ENCODE measurements at regions not wholly inside any gene's neighbourhood (a gene's known extent, or its start where the extent isn't known, plus 50 kb on each side); places are given as distances from the start of the nearest gene placed in this dataset.

DNA sequence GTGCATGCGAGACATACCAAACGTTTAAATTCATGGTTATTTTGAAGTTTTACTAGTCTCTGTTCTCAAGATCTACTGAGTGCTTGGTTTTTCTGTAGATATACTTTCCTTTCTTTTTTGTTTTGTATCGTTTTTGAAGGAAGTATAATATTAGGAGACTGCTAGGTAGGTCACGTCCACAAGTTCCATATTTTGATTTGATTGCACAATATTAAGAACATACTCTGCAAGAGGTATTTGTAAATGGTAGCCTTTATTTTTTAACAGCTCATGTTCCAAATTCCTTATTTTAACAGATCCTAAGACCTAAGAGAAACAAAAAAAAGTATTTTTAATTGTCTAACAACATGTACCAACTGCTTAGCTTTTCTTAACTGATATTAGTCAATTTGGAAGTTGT, 156.7 kb downstream of the SERPINI1 start:
- H3K9me3 ChIP-seq (ENCODE audit: insufficient read depth, low read length), result no peaks in the 10 kb centered on the region
- no peak overlapping the region for H3K27ac ChIP-seq (ENCODE audit: low read length)
- no peaks in the 10 kb centered on the region for H3K27me3 ChIP-seq (ENCODE audit: low read depth, low read length)

DNA sequence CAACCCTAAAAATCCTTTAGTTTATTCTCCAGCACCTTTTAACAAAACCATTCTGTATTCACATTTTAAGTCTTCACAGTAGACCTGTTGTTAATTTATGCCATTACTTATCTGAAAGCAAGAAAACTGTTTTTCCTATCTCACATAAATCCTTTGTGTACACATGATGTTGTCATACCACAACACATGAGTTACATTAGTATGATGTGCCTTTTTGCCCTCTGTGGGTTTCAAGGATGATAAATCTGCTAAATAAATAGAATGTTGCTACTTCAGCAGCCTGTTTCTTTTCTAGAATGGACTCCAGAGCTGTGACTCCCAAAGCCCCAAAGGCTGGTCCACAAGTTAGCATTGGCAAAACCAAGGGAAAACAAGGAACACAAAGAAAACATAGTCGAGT, 151.6 kb downstream of the SERPINI1 start:
- H3K27me3 ChIP-seq (ENCODE audit: low read depth, low read length), result peaks cover 29% of the 10 kb centered on the region
- no peak overlapping the region for H3K4me3 ChIP-seq (ENCODE audit: low read length)
- H2AFZ ChIP-seq (ENCODE audit: low read depth, low read length), result no peak overlapping the region
- no peak overlapping the region for H3K9ac ChIP-seq (ENCODE audit: low read length)
- no peaks in the 10 kb centered on the region for H3K4me1 ChIP-seq (ENCODE audit: low read length)
- H3K9me3 ChIP-seq (ENCODE audit: insufficient read depth, low read length), result no peaks in the 10 kb centered on the region
- TF ChIP-seq EZH2phosphoT487 (IDR thresholded peaks at IDR 0.05; ENCODE audit: low read depth), result no peak
- TF ChIP-seq, protein P1, sequence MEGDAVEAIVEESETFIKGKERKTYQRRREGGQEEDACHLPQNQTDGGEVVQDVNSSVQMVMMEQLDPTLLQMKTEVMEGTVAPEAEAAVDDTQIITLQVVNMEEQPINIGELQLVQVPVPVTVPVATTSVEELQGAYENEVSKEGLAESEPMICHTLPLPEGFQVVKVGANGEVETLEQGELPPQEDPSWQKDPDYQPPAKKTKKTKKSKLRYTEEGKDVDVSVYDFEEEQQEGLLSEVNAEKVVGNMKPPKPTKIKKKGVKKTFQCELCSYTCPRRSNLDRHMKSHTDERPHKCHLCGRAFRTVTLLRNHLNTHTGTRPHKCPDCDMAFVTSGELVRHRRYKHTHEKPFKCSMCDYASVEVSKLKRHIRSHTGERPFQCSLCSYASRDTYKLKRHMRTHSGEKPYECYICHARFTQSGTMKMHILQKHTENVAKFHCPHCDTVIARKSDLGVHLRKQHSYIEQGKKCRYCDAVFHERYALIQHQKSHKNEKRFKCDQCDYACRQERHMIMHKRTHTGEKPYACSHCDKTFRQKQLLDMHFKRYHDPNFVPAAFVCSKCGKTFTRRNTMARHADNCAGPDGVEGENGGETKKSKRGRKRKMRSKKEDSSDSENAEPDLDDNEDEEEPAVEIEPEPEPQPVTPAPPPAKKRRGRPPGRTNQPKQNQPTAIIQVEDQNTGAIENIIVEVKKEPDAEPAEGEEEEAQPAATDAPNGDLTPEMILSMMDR (IDR thresholded peaks at IDR 0.05; ENCODE audit: low read depth, low read length), result no peak
- no peaks in the 10 kb centered on the region for H3K79me2 ChIP-seq (ENCODE audit: low read length)
- no peaks in the 10 kb centered on the region for H3K36me3 ChIP-seq (replicated peaks; ENCODE audit: low read depth, low read length)
- H3K27ac ChIP-seq (ENCODE audit: low read length), result no peak overlapping the region
- no peaks in the 10 kb centered on the region for H4K20me1 ChIP-seq (ENCODE audit: insufficient read depth, low read length)
- no peak overlapping the region for H3K4me2 ChIP-seq (ENCODE audit: low read length)

More for the DNA sequence above, 156.7 kb downstream of the SERPINI1 start:
- H3K79me2 ChIP-seq (ENCODE audit: low read length), result no peaks in the 10 kb centered on the region
- H3K9ac ChIP-seq (ENCODE audit: low read length), result no peak overlapping the region
- peak overlapping the region; percentile 74 for H2AFZ ChIP-seq (ENCODE audit: low read depth, low read length)
- no peaks in the 10 kb centered on the region for H3K36me3 ChIP-seq (replicated peaks; ENCODE audit: low read depth, low read length)
- H3K4me2 ChIP-seq (ENCODE audit: low read length), result no peak overlapping the region
- no peak overlapping the region for H3K4me3 ChIP-seq (ENCODE audit: low read length)
- TF ChIP-seq, protein P1 (IDR thresholded peaks at IDR 0.05; ENCODE audit: low read depth, low read length), result no peak
- no peak for TF ChIP-seq EZH2phosphoT487 (IDR thresholded peaks at IDR 0.05; ENCODE audit: low read depth)
- H3K4me1 ChIP-seq (ENCODE audit: low read length), result no peaks in the 10 kb centered on the region
- H4K20me1 ChIP-seq (ENCODE audit: insufficient read depth, low read length), result no peaks in the 10 kb centered on the region

DNA sequence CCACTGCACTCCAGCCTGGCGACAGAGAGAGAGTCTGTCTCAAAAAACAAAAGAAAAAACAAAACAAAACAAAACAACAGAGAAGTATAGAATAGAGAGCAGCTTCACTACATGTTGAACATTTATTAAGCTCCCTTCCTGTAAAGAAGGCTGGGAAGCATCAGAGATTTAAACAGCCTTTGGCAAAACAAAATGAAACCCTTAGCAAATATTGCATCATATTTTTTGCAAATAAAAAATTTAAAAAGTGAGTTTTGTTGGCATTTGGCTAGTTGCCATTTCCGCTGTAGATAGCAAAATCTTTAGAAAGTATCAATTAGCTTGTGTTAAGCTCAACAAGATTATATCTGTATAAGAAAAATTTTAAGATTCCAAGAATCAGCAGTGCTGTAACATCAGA, 151.2 kb downstream of the SERPINI1 start:
- no peaks in the 10 kb centered on the region for H4K20me1 ChIP-seq (ENCODE audit: insufficient read depth, low read length)
- H3K27me3 ChIP-seq (ENCODE audit: low read depth, low read length), result peaks cover 29% of the 10 kb centered on the region
- no peaks in the 10 kb centered on the region for H3K36me3 ChIP-seq (replicated peaks; ENCODE audit: low read depth, low read length)
- no peak overlapping the region for H3K4me2 ChIP-seq (ENCODE audit: low read length)
- H3K4me3 ChIP-seq (ENCODE audit: low read length), result no peak overlapping the region
- H3K4me1 ChIP-seq (ENCODE audit: low read length), result peaks cover 3% of the 10 kb centered on the region; the same call in 1 of the 2 replicates
- no peak overlapping the region for H3K27ac ChIP-seq (ENCODE audit: low read length)
- no peak overlapping the region for H2AFZ ChIP-seq (ENCODE audit: low read depth, low read length)
- TF ChIP-seq, protein P1 (IDR thresholded peaks at IDR 0.05; ENCODE audit: low read depth, low read length), result no peak
- no peak for TF ChIP-seq EZH2phosphoT487 (IDR thresholded peaks at IDR 0.05; ENCODE audit: low read depth)
- no peaks in the 10 kb centered on the region for H3K79me2 ChIP-seq (ENCODE audit: low read length)
- H3K9ac ChIP-seq (ENCODE audit: low read length), result no peak overlapping the region
- no peaks in the 10 kb centered on the region for H3K9me3 ChIP-seq (ENCODE audit: insufficient read depth, low read length)

GRCh38 chr3:167885277-167885676, 149.8 kb downstream of the SERPINI1 start:
- no peaks in the 10 kb centered on the region for H4K20me1 ChIP-seq (ENCODE audit: insufficient read depth, low read length)
- no peak overlapping the region for H3K4me2 ChIP-seq (ENCODE audit: low read length)
- H3K27me3 ChIP-seq (ENCODE audit: low read depth, low read length), result peaks cover 32% of the 10 kb centered on the region
- no peak overlapping the region for H3K9ac ChIP-seq (ENCODE audit: low read length)
- H3K4me1 ChIP-seq (ENCODE audit: low read length), result peaks cover 4% of the 10 kb centered on the region; the same call in 1 of the 2 replicates
- no peak overlapping the region; the same call in 1 of the 2 replicates for H2AFZ ChIP-seq (ENCODE audit: low read depth, low read length)
- TF ChIP-seq EZH2phosphoT487 (IDR thresholded peaks at IDR 0.05; ENCODE audit: low read depth), result no peak
- TF ChIP-seq, protein P1 (IDR thresholded peaks at IDR 0.05; ENCODE audit: low read depth, low read length), result no peak
- no peaks in the 10 kb centered on the region for H3K79me2 ChIP-seq (ENCODE audit: low read length)
- H3K27ac ChIP-seq (ENCODE audit: low read length), result no peak overlapping the region
- H3K9me3 ChIP-seq (ENCODE audit: insufficient read depth, low read length), result no peaks in the 10 kb centered on the region
- no peaks in the 10 kb centered on the region for H3K36me3 ChIP-seq (replicated peaks; ENCODE audit: low read depth, low read length)
- H3K4me3 ChIP-seq (ENCODE audit: low read length), result no peak overlapping the region
